ELF-1 (cell line): ENCODE measurements at regions not wholly inside any gene's neighbourhood (a gene's known extent, or its start where the extent isn't known, plus 50 kb on each side); places are given as distances from the start of the nearest gene placed in this dataset.
"Not testable (repeated sequence)": the region's sequence is repeated elsewhere in the genome, so short reads cannot be mapped to it uniquely, and the experiment has no call there.

Experiments used
- DNase-seq: peaks from one replicate; pipeline ENCODE4 v3.0.0-alpha.2; 2016; ENCODE audit warnings: low read depth, low spot score

GRCh38 chr10:28859791-28860190, 182.5 kb downstream of the BAMBI start:
- no peak for DNase-seq

GRCh38 chr10:28862219-28862618, 184.9 kb downstream of the BAMBI start:
- DNase-seq: no peak

GRCh38 chr10:28869606-28870201, 192.4 kb downstream of the BAMBI start:
- no peak for DNase-seq

GRCh38 chr10:28871665-28872064, 194.3 kb downstream of the BAMBI start:
- no peak for DNase-seq

GRCh38 chr10:28872587-28873165, 195.4 kb downstream of the BAMBI start:
- no peak for DNase-seq

- no peak for DNase-seq
These were observed 196.2 kb downstream of the BAMBI start for GRCh38 chr10:28873540-28873939.

GRCh38 chr10:28874210-28874609, 196.9 kb downstream of the BAMBI start:
- no peak for DNase-seq

GRCh38 chr10:28875549-28876081, 198.3 kb downstream of the BAMBI start:
- DNase-seq: peak; percentile 35

- DNase-seq: peak; percentile 18
These were observed 201.1 kb downstream of the BAMBI start for GRCh38 chr10:28878236-28878970.

- no peak for DNase-seq
These were observed 201.9 kb downstream of the BAMBI start for GRCh38 chr10:28879246-28879645.

GRCh38 chr10:28879875-28880682, 202.8 kb downstream of the BAMBI start:
- peak; percentile 14 for DNase-seq

- no peak for DNase-seq
These were observed 203.3 kb downstream of the BAMBI start for GRCh38 chr10:28880683-28880950.

- no peak for DNase-seq
These were observed 204.0 kb downstream of the BAMBI start for GRCh38 chr10:28881171-28881882.

- DNase-seq: no peak
These were observed 206.6 kb downstream of the BAMBI start for GRCh38 chr10:28883741-28884423.

GRCh38 chr10:28890121-28890950, 213.0 kb downstream of the BAMBI start:
- peak; percentile 23 for DNase-seq

- no peak for DNase-seq
These were observed 213.9 kb downstream of the BAMBI start for GRCh38 chr10:28891058-28891713.

- peak; percentile 27 for DNase-seq
These were observed 215.7 kb downstream of the BAMBI start for GRCh38 chr10:28892818-28893547.

GRCh38 chr10:28894146-28894545, 216.8 kb downstream of the BAMBI start:
- no peak for DNase-seq

- not testable (repeated sequence) for DNase-seq
These were observed 218.3 kb downstream of the BAMBI start for GRCh38 chr10:28895671-28896070.
